GM12878 (cell line): ENCODE measurements at regions not wholly inside any gene's neighbourhood (a gene's known extent, or its start where the extent isn't known, plus 50 kb on each side); places are given as distances from the start of the nearest gene placed in this dataset.

Experiments used
- ATAC-seq: fragments of 200-7000 bp; cut with Tn5 transposase; 3 replicates; pipeline ENCODE4 v1.9.1; 2020; ENCODE audit warnings: mild to moderate bottlenecking, moderate library complexity
- BruUV-seq: library from RNA; stranded (reverse); fragments of 400-500 nt; replicated peaks from 2 replicates; lab custom pipeline; 2021; lab: Mats Ljungman, UMichigan
- CTCF ChIA-PET: fragments of 300-600 bp; sonication (Branson Sonifier 250); formaldehyde crosslinking; extraction: SDS; loops from one replicate; lab custom pipeline; 2021; ENCODE audit warnings: inconsistent platforms; lab: Yijun Ruan, JAX
- POLR2A ChIA-PET: fragments of 350-600 bp; formaldehyde crosslinking; extraction: SDS; loops from one replicate; lab custom pipeline; 2021; ENCODE audit warnings: inconsistent platforms; lab: Charles Lee
- RAD21 ChIA-PET: fragments of 300-600 bp; sonication (Branson Sonifier 250); formaldehyde crosslinking; loops from one replicate; lab custom pipeline; 2023; ENCODE audit warnings: antibody characterized with exemption; ENCODE audit not compliant: unreplicated experiment; lab: Charles Lee
- SMC1A ChIA-PET: fragments of 300-600 bp; sonication (Branson Sonifier 250); formaldehyde crosslinking; loops from one replicate; lab custom pipeline; 2023; ENCODE audit not compliant: unreplicated experiment, uncharacterized antibody; lab: Charles Lee
- DNase-seq: peaks from one replicate; pipeline ENCODE4 v3.0.0-alpha.2; 2011; ENCODE audit warnings: low read depth, low spot score
- FAIRE-seq: peaks from 3 replicates; lab custom pipeline; 2011; peaks lifted over from hg19 to GRCh38; lab: Jason Lieb, UNC
- H2AFZ ChIP-seq: 2 replicates; pipeline ENCODE4 v1.6.0; 2011; ENCODE audit warnings: low read depth, low read length, control low read depth; ENCODE audit not compliant: control insufficient read depth
- H3K27ac ChIP-seq: 2 replicates; pipeline ENCODE4 v1.5.1; 2011; ENCODE audit warnings: control low read depth; ENCODE audit not compliant: control insufficient read depth, insufficient read depth
- H3K27me3 ChIP-seq, 2 experiments: replicated peaks in 1 of 2; 2 replicates each; pipeline versions ENCODE4 v1.6.0 to v1.6.1; 2011; ENCODE audit warnings: low read length in 1 of 2; ENCODE audit not compliant: control insufficient read depth in 2 of 2, insufficient read depth in 2 of 2
- H3K36me3 ChIP-seq, 2 experiments: 2 replicates each; pipeline ENCODE4 v1.5.1; 2011; ENCODE audit warnings: low read length in 1 of 2; ENCODE audit not compliant: control insufficient read depth in 2 of 2, insufficient read depth in 2 of 2
- H3K4me1 ChIP-seq: 2 replicates; pipeline ENCODE4 v1.6.1; 2011; ENCODE audit warnings: mild to moderate bottlenecking, low read length, moderate library complexity, mixed read lengths; ENCODE audit not compliant: control insufficient read depth, insufficient read depth
- H3K4me2 ChIP-seq: 2 replicates; pipeline ENCODE4 v1.6.0; 2011; ENCODE audit warnings: control low read depth; ENCODE audit not compliant: control insufficient read depth, insufficient read depth
- H3K4me3 ChIP-seq: fragments of 200-600 bp; sonication (generic); 2 replicates; pipeline ENCODE4 v1.5.1; 2016
- H3K79me2 ChIP-seq: 2 replicates; pipeline ENCODE4 v1.6.0; 2011; ENCODE audit warnings: low read length; ENCODE audit not compliant: control insufficient read depth, insufficient read depth
- H3K9ac ChIP-seq: 2 replicates; pipeline ENCODE4 v1.8.0; 2011; ENCODE audit warnings: low read length, control low read depth, mixed read lengths; ENCODE audit not compliant: control insufficient read depth, insufficient read depth
- H3K9me3 ChIP-seq: replicated peaks from 3 replicates; pipeline ENCODE4 v1.5.1; 2011; ENCODE audit warnings: mild to moderate bottlenecking, low read length; ENCODE audit not compliant: control insufficient read depth, insufficient read depth
- H4K20me1 ChIP-seq: 2 replicates; pipeline ENCODE4 v1.6.0; 2011; ENCODE audit not compliant: control insufficient read depth, insufficient read depth
- BACH1 ChIP-seq: fragments of 450-650 bp; IDR thresholded peaks from 2 replicates; pipeline ENCODE4 v1.6.1; 2017; ENCODE audit warnings: mild to moderate bottlenecking, borderline replicate concordance
- BCL11A ChIP-seq: IDR thresholded peaks from 2 replicates; pipeline ENCODE4 v1.6.1; 2011; ENCODE audit warnings: low read depth, low read length
- CHD1 ChIP-seq: IDR thresholded peaks from 2 replicates; pipeline ENCODE4 v1.6.1; 2012; ENCODE audit warnings: low read depth, low read length, improper control_type of control experiment
- CREM ChIP-seq: IDR thresholded peaks from 2 replicates; pipeline ENCODE4 v1.6.1; 2014; ENCODE audit warnings: antibody characterized with exemption, low read depth
- E2F4 ChIP-seq: IDR thresholded peaks from 2 replicates; pipeline ENCODE4 v1.6.1; 2012; ENCODE audit warnings: low read depth, low read length, improper control_type of control experiment
- ESRRA ChIP-seq: IDR thresholded peaks from 2 replicates; pipeline ENCODE4 v1.6.1; 2012; ENCODE audit warnings: mild to moderate bottlenecking, low read length, improper control_type of control experiment
- KLF5 ChIP-seq: fragments of 450-650 bp; IDR thresholded peaks from 2 replicates; pipeline ENCODE4 v1.6.1; 2014; ENCODE audit warnings: mild to moderate bottlenecking; ENCODE audit not compliant: partially characterized antibody
- PAX8 ChIP-seq: fragments of 450-650 bp; IDR thresholded peaks from 2 replicates; pipeline ENCODE4 v1.6.1; 2017; ENCODE audit warnings: mild to moderate bottlenecking, moderate library complexity
- RAD51 ChIP-seq: fragments of 450-650 bp; IDR thresholded peaks from 2 replicates; pipeline ENCODE4 v1.6.1; 2016; ENCODE audit warnings: moderate library complexity, mild to moderate bottlenecking, inconsistent platforms
- SMARCA5 ChIP-seq: fragments of 450-650 bp; IDR thresholded peaks from 2 replicates; pipeline ENCODE4 v1.6.1; 2017; ENCODE audit warnings: mild to moderate bottlenecking
- TCF12 ChIP-seq: IDR thresholded peaks from 2 replicates; pipeline ENCODE4 v1.6.1; 2011; ENCODE audit warnings: low read depth, mild to moderate bottlenecking, low read length
- ZBED1 ChIP-seq: IDR thresholded peaks from 2 replicates; pipeline ENCODE4 v1.6.1; 2016; ENCODE audit warnings: borderline replicate concordance
- ZBTB4 ChIP-seq: fragments of 450-650 bp; formaldehyde crosslinking; IDR thresholded peaks from 2 replicates; pipeline ENCODE4 v1.4.0; 2022; ENCODE audit warnings: mild to moderate bottlenecking, moderate library complexity
- ZZZ3 ChIP-seq: IDR thresholded peaks from 2 replicates; pipeline ENCODE4 v1.6.1; 2011; ENCODE audit warnings: low read depth; ENCODE audit not compliant: control insufficient read depth, insufficient read length
- WGBS: methylation state at CpG from one replicate; pipeline ENCODE4 v1.1.6; 2016; ENCODE audit warnings: low lambda C conversion rate; ENCODE audit not compliant: insufficient replicate concordance, insufficient coverage; ENCODE audit errors: missing lambda C conversion rate; 5-methylcytosine and 5-hydroxymethylcytosine counted together
- in situ Hi-C: fragments of 300-500 bp; cut with MboI; formaldehyde crosslinking; loops from 9 replicates; pipeline ENCODE4 v1.14.3; 2018; ENCODE audit warnings: mixed read lengths
- intact Hi-C: fragments of 100-400 bp; cut with micrococcal nuclease; formaldehyde crosslinking; loops from one replicate; pipeline ENCODE4 v1.14.2; 2022; ENCODE audit not compliant: unreplicated experiment
- TF ChIP-seq, protein P1 (sequence below), 3 experiments: IDR thresholded peaks in 2 of 3; conservative IDR thresholded peaks in 1 of 3; 2 replicates each; pipeline ENCODE4 v1.5.1; 2011; ENCODE audit warnings: low read depth in 3 of 3, low read length in 3 of 3, mild to moderate bottlenecking in 3 of 3, control low read depth in 2 of 3, moderate library complexity in 2 of 3, inconsistent platforms in 1 of 3, mixed read lengths in 1 of 3; ENCODE audit not compliant: control insufficient read depth in 2 of 3, insufficient read depth in 1 of 3; ENCODE audit errors: extremely low read depth in 1 of 3

- no TSS peak for BruUV-seq
- WGBS, result 95% methylated on average over 2 of the region's 2 CpGs
- ATAC-seq, result no peak
- Histone ChIP-seq H4K20me1 (no peaks in the 10 kb centered on the region), H3K4me2 (no peak overlapping the region), H3K79me2 (no peaks in the 10 kb centered on the region), H3K9ac (no peak overlapping the region), H3K9me3 (peaks cover 1% of the 10 kb centered on the region; the same call in 1 of the 3 replicates), H2AFZ (no peak overlapping the region), H3K4me3 (no peak overlapping the region), H3K4me1 (peaks cover 3% of the 10 kb centered on the region; the same call in 1 of the 2 replicates), H3K27ac (no peak overlapping the region), H3K36me3 (no peaks in the 10 kb centered on the region), H3K27me3 (no peaks in the 10 kb centered on the region)
- intact Hi-C loops (loop anchor here (5.0 kb wide), 1 partner anchor 165 kb away; no protein-coding TSS in a partner anchor), in situ Hi-C loops (no loop called here)
- ChIA-PET SMC1A (interaction anchor here (0.6 to 2.6 kb wide), 7 partner anchors 10 to 506 kb away, joined by 3 to 9 read pairs (median 5); no protein-coding TSS in a partner anchor), CTCF (interaction anchor here (0.8 to 2.2 kb wide), 4 partner anchors 16 to 505 kb away, joined by 3 to 4 read pairs (median 3); no protein-coding TSS in a partner anchor), RAD21 (interaction anchor here (1.0 to 2.6 kb wide), 4 partner anchors 10 to 506 kb away, joined by 3 to 10 read pairs (median 3); no protein-coding TSS in a partner anchor), POLR2A (no interaction called here)
- FAIRE-seq, result peak; percentile 18
- DNase-seq, result no peak
- TF ChIP-seq BCL11A (no peak), RAD51 (no peak), SMARCA5 (no peak), CHD1 (no peak), BACH1 (no peak), KLF5 (no peak), ZZZ3 (no peak), PAX8 (no peak), ZBED1 (no peak), ESRRA (no peak), CREM (no peak), ZBTB4 (CRISPR knock-in tag) (no peak), TCF12 (no peak), E2F4 (no peak)
- TF ChIP-seq, protein P1, sequence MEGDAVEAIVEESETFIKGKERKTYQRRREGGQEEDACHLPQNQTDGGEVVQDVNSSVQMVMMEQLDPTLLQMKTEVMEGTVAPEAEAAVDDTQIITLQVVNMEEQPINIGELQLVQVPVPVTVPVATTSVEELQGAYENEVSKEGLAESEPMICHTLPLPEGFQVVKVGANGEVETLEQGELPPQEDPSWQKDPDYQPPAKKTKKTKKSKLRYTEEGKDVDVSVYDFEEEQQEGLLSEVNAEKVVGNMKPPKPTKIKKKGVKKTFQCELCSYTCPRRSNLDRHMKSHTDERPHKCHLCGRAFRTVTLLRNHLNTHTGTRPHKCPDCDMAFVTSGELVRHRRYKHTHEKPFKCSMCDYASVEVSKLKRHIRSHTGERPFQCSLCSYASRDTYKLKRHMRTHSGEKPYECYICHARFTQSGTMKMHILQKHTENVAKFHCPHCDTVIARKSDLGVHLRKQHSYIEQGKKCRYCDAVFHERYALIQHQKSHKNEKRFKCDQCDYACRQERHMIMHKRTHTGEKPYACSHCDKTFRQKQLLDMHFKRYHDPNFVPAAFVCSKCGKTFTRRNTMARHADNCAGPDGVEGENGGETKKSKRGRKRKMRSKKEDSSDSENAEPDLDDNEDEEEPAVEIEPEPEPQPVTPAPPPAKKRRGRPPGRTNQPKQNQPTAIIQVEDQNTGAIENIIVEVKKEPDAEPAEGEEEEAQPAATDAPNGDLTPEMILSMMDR (IDR thresholded peaks at IDR 0.05 in 2 of 3, conservative IDR thresholded peaks at IDR 0.05 in 1 of 3; ENCODE audit: control insufficient read depth in 2 of 3, extremely low read depth in 1 of 3, insufficient read depth in 1 of 3, low read depth in 3 of 3, low read length in 3 of 3), result no peak
Observed at GRCh38 chr12:104887452-104887851, 70.6 kb downstream of the SLC41A2 start.
